ENCODE measurements at regions not wholly inside any gene's neighbourhood (a gene's known extent, or its start where the extent isn't known, plus 50 kb on each side); places are given as distances from the start of the nearest gene placed in this dataset.

GRCh38 chr18:51425475-51425874, 228.0 kb upstream of the MEX3C start:
- TF ChIP-seq CTCF (IDR thresholded peaks at IDR 0.05) (no peak), POLR2A (IDR thresholded peaks at IDR 0.05) (no peak)

Data from ovary (tissue), 3 donors.